ENCODE measurements at regions not wholly inside any gene's neighbourhood (a gene's known extent, or its start where the extent isn't known, plus 50 kb on each side); places are given as distances from the start of the nearest gene placed in this dataset.
"Not testable (repeated sequence)": the region's sequence is repeated elsewhere in the genome, so short reads cannot be mapped to it uniquely, and the experiment has no call there.

GRCh38 chr1:54479841-54480524, 68.0 kb upstream of the ACOT11 start:
- Mint-ChIP-seq H3K36me3 (peaks cover 2% of the 10 kb centered on the region), H3K27me3 (peaks cover 7% of the 10 kb centered on the region), H3K4me3 (peak overlapping the region in 2 of 4 donors; percentile 0 to 58)

GRCh38 chr1:54479251-54479650, 68.8 kb upstream of the ACOT11 start:
- H3K27me3 Mint-ChIP-seq = peaks cover 10% of the 10 kb centered on the region
- H3K9me3 Mint-ChIP-seq = no peaks in the 10 kb centered on the region
- no peak overlapping the region for H3K27ac Mint-ChIP-seq
- H3K4me1 Mint-ChIP-seq = peaks cover 26 to 30% (median 28%) of the 10 kb centered on the region in 3 donors
- H3K4me3 Mint-ChIP-seq = peak overlapping the region in 1 of 4 donors; percentile 0
- H3K36me3 Mint-ChIP-seq = peaks cover 2% of the 10 kb centered on the region

More at GRCh38 chr1:54479841-54480524, 68.0 kb upstream of the ACOT11 start:
- H3K27ac Mint-ChIP-seq = peak overlapping the region in 1 of 3 donors; percentile 88
- no peaks in the 10 kb centered on the region for H3K9me3 Mint-ChIP-seq
- peaks cover 26 to 30% (median 28%) of the 10 kb centered on the region in 3 donors for H3K4me1 Mint-ChIP-seq

GRCh38 chr1:54477153-54477561, 70.9 kb upstream of the ACOT11 start:
- Mint-ChIP-seq H3K27me3 (peaks cover 20% of the 10 kb centered on the region), H3K27ac (peak overlapping the region in 2 of 3 donors; percentile 30 to 47), H3K9me3 (no peaks in the 10 kb centered on the region), H3K4me1 (peaks cover 23 to 31% (median 28%) of the 10 kb centered on the region in 3 donors), H3K4me3 (peak overlapping the region in 3 of 4 donors; percentile 16 to 70 (median 63)), H3K36me3 (no peaks in the 10 kb centered on the region)

GRCh38 chr1:54476530-54477109, 70.4 kb upstream of the SSBP3 start:
- Mint-ChIP-seq H3K27ac (peak overlapping the region in 1 of 3 donors; percentile 30), H3K9me3 (no peaks in the 10 kb centered on the region), H3K4me3 (peak overlapping the region in 3 of 4 donors; percentile 16 to 90 (median 76)), H3K4me1 (peaks cover 23 to 28% (median 26%) of the 10 kb centered on the region in 3 donors), H3K27me3 (peaks cover 25% of the 10 kb centered on the region), H3K36me3 (no peaks in the 10 kb centered on the region)

GRCh38 chr1:54475946-54476516, 69.8 kb upstream of the SSBP3 start:
- H3K4me1 Mint-ChIP-seq = peaks cover 19 to 22% (median 20%) of the 10 kb centered on the region in 3 donors
- H3K4me3 Mint-ChIP-seq = peak overlapping the region in 3 of 4 donors; percentile 49 to 90 (median 86)
- H3K9me3 Mint-ChIP-seq = no peaks in the 10 kb centered on the region
- H3K27me3 Mint-ChIP-seq = peaks cover 26% of the 10 kb centered on the region
- H3K27ac Mint-ChIP-seq = peak overlapping the region in 2 of 3 donors; percentile 65 to 68
- no peaks in the 10 kb centered on the region for H3K36me3 Mint-ChIP-seq

- H3K4me3 Mint-ChIP-seq = peak overlapping the region; percentile 49 to 90 (median 74)
- H3K36me3 Mint-ChIP-seq = no peaks in the 10 kb centered on the region
- peaks cover 26% of the 10 kb centered on the region for H3K27me3 Mint-ChIP-seq
- no peaks in the 10 kb centered on the region for H3K9me3 Mint-ChIP-seq
- peaks cover 13 to 17% (median 15%) of the 10 kb centered on the region in 3 donors for H3K4me1 Mint-ChIP-seq
- H3K27ac Mint-ChIP-seq = peak overlapping the region; percentile 65 to 76 (median 68)
Observed at GRCh38 chr1:54475357-54475881, 69.2 kb upstream of the SSBP3 start.

GRCh38 chr1:54474310-54475251, 68.4 kb upstream of the SSBP3 start:
- peaks cover 26% of the 10 kb centered on the region for H3K27me3 Mint-ChIP-seq
- H3K4me3 Mint-ChIP-seq = peak overlapping the region; percentile 49 to 90 (median 80)
- no peaks in the 10 kb centered on the region for H3K36me3 Mint-ChIP-seq
- H3K4me1 Mint-ChIP-seq = peaks cover 12 to 15% (median 13%) of the 10 kb centered on the region in 3 donors
- peaks cover 0 to under 1% (median 0%) of the 10 kb centered on the region in 3 donors for H3K9me3 Mint-ChIP-seq
- peak overlapping the region; percentile 65 to 85 (median 68) for H3K27ac Mint-ChIP-seq

- peaks cover 1% of the 10 kb centered on the region for H3K36me3 Mint-ChIP-seq
- no peak overlapping the region for H3K4me3 Mint-ChIP-seq
- peaks cover 0 to 2% (median 0%) of the 10 kb centered on the region in 3 donors for H3K9me3 Mint-ChIP-seq
- H3K27ac Mint-ChIP-seq = no peak overlapping the region
- peaks cover 28% of the 10 kb centered on the region for H3K27me3 Mint-ChIP-seq
- H3K4me1 Mint-ChIP-seq = peaks cover 0 to 9% (median 5%) of the 10 kb centered on the region in 3 donors
Observed at GRCh38 chr1:54471588-54471987, 65.4 kb upstream of the SSBP3 start.

GRCh38 chr1:54469444-54469843, 63.2 kb upstream of the SSBP3 start:
- not testable (repeated sequence) for H3K9me3 Mint-ChIP-seq, H3K27ac Mint-ChIP-seq, H3K36me3 Mint-ChIP-seq, H3K4me1 Mint-ChIP-seq
- peak overlapping the region in 1 of 4 donors; percentile 56 for H3K4me3 Mint-ChIP-seq
- peaks cover 19% of the 10 kb centered on the region for H3K27me3 Mint-ChIP-seq

- not testable (repeated sequence) for H3K36me3 Mint-ChIP-seq, H3K9me3 Mint-ChIP-seq, H3K27me3 Mint-ChIP-seq, H3K4me3 Mint-ChIP-seq, H3K27ac Mint-ChIP-seq, H3K4me1 Mint-ChIP-seq
Observed at GRCh38 chr1:54468288-54469084, 62.3 kb upstream of the SSBP3 start.

GRCh38 chr1:54465351-54465811, 59.2 kb upstream of the SSBP3 start:
- peaks cover 0 to 2% (median 0%) of the 10 kb centered on the region in 3 donors for H3K9me3 Mint-ChIP-seq
- H3K27ac Mint-ChIP-seq = no peak overlapping the region
- peaks cover 1% of the 10 kb centered on the region for H3K36me3 Mint-ChIP-seq
- H3K27me3 Mint-ChIP-seq = peaks cover 2% of the 10 kb centered on the region
- H3K4me1 Mint-ChIP-seq = peaks cover 0 to 3% (median 0%) of the 10 kb centered on the region in 3 donors
- no peak overlapping the region for H3K4me3 Mint-ChIP-seq

GRCh38 chr1:54464477-54465146, 58.4 kb upstream of the SSBP3 start:
- H3K9me3 Mint-ChIP-seq = peaks cover 0 to 2% (median 0%) of the 10 kb centered on the region in 3 donors
- no peak overlapping the region for H3K27ac Mint-ChIP-seq
- peaks cover 0 to 3% (median 0%) of the 10 kb centered on the region in 3 donors for H3K4me1 Mint-ChIP-seq
- H3K36me3 Mint-ChIP-seq = peaks cover 1% of the 10 kb centered on the region
- H3K27me3 Mint-ChIP-seq = peaks cover 2% of the 10 kb centered on the region
- no peak overlapping the region for H3K4me3 Mint-ChIP-seq

- Mint-ChIP-seq H3K4me1 (peaks cover 0 to 2% (median 0%) of the 10 kb centered on the region in 3 donors), H3K36me3 (peaks cover 1% of the 10 kb centered on the region), H3K4me3 (no peak overlapping the region), H3K27me3 (peaks cover 2% of the 10 kb centered on the region), H3K27ac (no peak overlapping the region), H3K9me3 (no peaks in the 10 kb centered on the region)
Observed at GRCh38 chr1:54464031-54464476, 57.9 kb upstream of the SSBP3 start.
